Tibial nerve (tissue), 4 donors: ENCODE measurements at regions not wholly inside any gene's neighbourhood (a gene's known extent, or its start where the extent isn't known, plus 50 kb on each side); places are given as distances from the start of the nearest gene placed in this dataset.

Experiments used
- EP300 ChIP-seq, 2 donors: sonication (generic); formaldehyde crosslinking; IDR thresholded peaks; one replicate each; pipeline ENCODE4 v1.6.1; 2017; ENCODE audit warnings: antibody characterized with exemption in 2 of 2, mild to moderate bottlenecking in 1 of 2
- POLR2A ChIP-seq, 2 donors: fragments of 450-650 bp; IDR thresholded peaks; one replicate each; pipeline ENCODE4 v1.6.1; 2017; ENCODE audit warnings: antibody characterized with exemption in 2 of 2, mild to moderate bottlenecking in 2 of 2, moderate library complexity in 2 of 2
- TF ChIP-seq, protein P1 (sequence below), 5 experiments: fragments of 200-600 bp in 3 of 5; fragments of 450-650 bp in 2 of 5; sonication (generic) in 3 of 5; IDR thresholded peaks; one replicate each; pipeline ENCODE4 v1.5.1; 2016 to 2019; ENCODE audit warnings: antibody characterized with exemption in 5 of 5, mild to moderate bottlenecking in 3 of 5, moderate library complexity in 2 of 5

DNA sequence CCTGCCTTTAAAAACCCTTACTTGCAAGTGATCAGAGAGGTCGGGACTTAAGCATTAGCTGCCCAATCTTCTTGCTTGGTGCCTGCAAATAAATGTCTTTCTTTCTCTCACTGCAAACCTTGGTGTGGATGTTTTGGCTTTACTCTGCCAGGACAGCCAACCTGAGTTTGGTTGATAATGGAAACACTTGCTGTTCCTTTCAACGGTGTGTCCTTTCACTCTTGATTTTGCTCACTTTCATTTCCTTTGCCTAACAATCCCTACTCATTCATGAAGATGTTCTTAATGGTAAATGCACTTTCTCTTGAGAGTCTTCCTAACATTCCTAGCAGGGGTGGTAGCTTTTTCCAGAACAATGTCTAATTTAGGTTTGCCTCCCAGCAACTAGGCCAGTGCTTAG is 366.2 kb downstream of the HRH4 start:
- TF ChIP-seq, protein P1, sequence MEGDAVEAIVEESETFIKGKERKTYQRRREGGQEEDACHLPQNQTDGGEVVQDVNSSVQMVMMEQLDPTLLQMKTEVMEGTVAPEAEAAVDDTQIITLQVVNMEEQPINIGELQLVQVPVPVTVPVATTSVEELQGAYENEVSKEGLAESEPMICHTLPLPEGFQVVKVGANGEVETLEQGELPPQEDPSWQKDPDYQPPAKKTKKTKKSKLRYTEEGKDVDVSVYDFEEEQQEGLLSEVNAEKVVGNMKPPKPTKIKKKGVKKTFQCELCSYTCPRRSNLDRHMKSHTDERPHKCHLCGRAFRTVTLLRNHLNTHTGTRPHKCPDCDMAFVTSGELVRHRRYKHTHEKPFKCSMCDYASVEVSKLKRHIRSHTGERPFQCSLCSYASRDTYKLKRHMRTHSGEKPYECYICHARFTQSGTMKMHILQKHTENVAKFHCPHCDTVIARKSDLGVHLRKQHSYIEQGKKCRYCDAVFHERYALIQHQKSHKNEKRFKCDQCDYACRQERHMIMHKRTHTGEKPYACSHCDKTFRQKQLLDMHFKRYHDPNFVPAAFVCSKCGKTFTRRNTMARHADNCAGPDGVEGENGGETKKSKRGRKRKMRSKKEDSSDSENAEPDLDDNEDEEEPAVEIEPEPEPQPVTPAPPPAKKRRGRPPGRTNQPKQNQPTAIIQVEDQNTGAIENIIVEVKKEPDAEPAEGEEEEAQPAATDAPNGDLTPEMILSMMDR (IDR thresholded peaks at IDR 0.05), result no peak
- TF ChIP-seq POLR2A (IDR thresholded peaks at IDR 0.05), result no peak
- no peak for TF ChIP-seq EP300 (IDR thresholded peaks at IDR 0.05)
